WTC11 (cell line): ENCODE measurements at regions not wholly inside any gene's neighbourhood (a gene's known extent, or its start where the extent isn't known, plus 50 kb on each side); places are given as distances from the start of the nearest gene placed in this dataset.

ENCODE experiments used
- ATAC-seq: fragments of 200-7000 bp; cut with Tn5 transposase; 2 replicates; pipeline ENCODE4 v1.10.0; 2021; ENCODE audit warnings: mild to moderate bottlenecking, moderate library complexity
- CTCF ChIA-PET: fragments of 300-600 bp; sonication (Branson Sonifier 250); formaldehyde crosslinking; loops from one replicate; lab custom pipeline; 2021; ENCODE audit warnings: antibody characterized with exemption; lab: Charles Lee
- POLR2A ChIA-PET: fragments of 350-600 bp; sonication (Branson Sonifier 250); formaldehyde crosslinking; loops from one replicate; lab custom pipeline; 2021; ENCODE audit warnings: antibody characterized with exemption; lab: Charles Lee
- DNase-seq: peaks from one replicate; pipeline ENCODE4 v3.0.0; 2021; ENCODE audit warnings: low spot score
- H3K27ac Mint-ChIP-seq: 2 replicates; pipeline ENCODE4 v1.8.0; 2021; ENCODE audit warnings: mixed read lengths
- H3K27me3 Mint-ChIP-seq: 2 replicates; pipeline ENCODE4 v1.8.0; 2021; ENCODE audit warnings: low read depth, mild to moderate bottlenecking, moderate library complexity, mixed read lengths
- H3K36me3 Mint-ChIP-seq: 2 replicates; pipeline ENCODE4 v1.8.0; 2021; ENCODE audit warnings: mixed read lengths
- H3K4me1 Mint-ChIP-seq: 2 replicates; pipeline ENCODE4 v1.8.0; 2022; ENCODE audit warnings: mixed read lengths
- H3K4me3 Mint-ChIP-seq: 2 replicates; pipeline ENCODE4 v1.8.0; 2021; ENCODE audit warnings: mild to moderate bottlenecking, moderate library complexity, mixed read lengths
- H3K9me3 Mint-ChIP-seq: 2 replicates; pipeline ENCODE4 v1.8.0; 2021; ENCODE audit warnings: mixed read lengths
- ATF1 ChIP-seq: sonication (generic); formaldehyde crosslinking; IDR thresholded peaks from 2 replicates; pipeline ENCODE4 v1.8.1; 2023; ENCODE audit warnings: mild to moderate bottlenecking, moderate library complexity, missing genetic modification reagents
- KAT7 ChIP-seq: sonication (generic); formaldehyde crosslinking; IDR thresholded peaks from 2 replicates; pipeline ENCODE4 v1.8.1; 2023; ENCODE audit warnings: missing genetic modification reagents, mild to moderate bottlenecking, borderline replicate concordance
- MYBL2 ChIP-seq: sonication (generic); formaldehyde crosslinking; IDR thresholded peaks from 2 replicates; pipeline ENCODE4 v1.8.1; 2023; ENCODE audit warnings: mild to moderate bottlenecking, moderate library complexity, missing genetic modification reagents
- NFE2L1 ChIP-seq: sonication (generic); formaldehyde crosslinking; IDR thresholded peaks from 2 replicates; pipeline ENCODE4 v1.8.1; 2023; ENCODE audit warnings: missing genetic modification reagents
- NFYB ChIP-seq: sonication (generic); formaldehyde crosslinking; conservative IDR thresholded peaks from 2 replicates; pipeline ENCODE4 v1.8.0; 2022; ENCODE audit warnings: low read depth, missing genetic modification reagents
- RELA ChIP-seq: sonication (generic); formaldehyde crosslinking; IDR thresholded peaks from 2 replicates; pipeline ENCODE4 v1.8.1; 2022; ENCODE audit warnings: missing genetic modification reagents, mild to moderate bottlenecking, borderline replicate concordance
- RORB ChIP-seq: fragments of 250-450 bp; sonication (Bioruptor Pico); IDR thresholded peaks from 2 replicates; pipeline ENCODE4 v1.9.0; 2021; ENCODE audit warnings: mild to moderate bottlenecking
- SOX15 ChIP-seq: fragments of 250-450 bp; sonication (Bioruptor Pico); IDR thresholded peaks from 2 replicates; pipeline ENCODE4 v1.9.0; 2021; ENCODE audit warnings: mild to moderate bottlenecking
- TCF7 ChIP-seq: sonication (generic); formaldehyde crosslinking; IDR thresholded peaks from 2 replicates; pipeline ENCODE4 v1.8.0; 2022; ENCODE audit warnings: mild to moderate bottlenecking, low read depth, missing genetic modification reagents, moderate library complexity
- TEAD4 ChIP-seq: sonication (generic); formaldehyde crosslinking; IDR thresholded peaks from 2 replicates; pipeline ENCODE4 v1.8.0; 2022; ENCODE audit warnings: mild to moderate bottlenecking, missing genetic modification reagents
- TP53 ChIP-seq: sonication (generic); formaldehyde crosslinking; IDR thresholded peaks from 2 replicates; pipeline ENCODE4 v1.8.1; 2023; ENCODE audit warnings: mild to moderate bottlenecking, missing genetic modification reagents
- TF ChIP-seq, protein P1 (sequence below): sonication (generic); formaldehyde crosslinking; IDR thresholded peaks from 2 replicates; pipeline ENCODE4 v1.8.0; 2022; ENCODE audit warnings: mild to moderate bottlenecking, missing genetic modification reagents
- TF ChIP-seq, protein P2 (sequence below): sonication (generic); formaldehyde crosslinking; IDR thresholded peaks from 2 replicates; pipeline ENCODE4 v1.8.0; 2022; ENCODE audit warnings: missing genetic modification reagents
- TF ChIP-seq, protein P3 (sequence below): sonication (generic); formaldehyde crosslinking; IDR thresholded peaks from 2 replicates; pipeline ENCODE4 v1.8.0; 2022; ENCODE audit warnings: mild to moderate bottlenecking, missing genetic modification reagents
- TF ChIP-seq, protein P4 (sequence below): sonication (generic); formaldehyde crosslinking; IDR thresholded peaks from 2 replicates; pipeline ENCODE4 v1.8.1; 2022; ENCODE audit warnings: low read depth, missing genetic modification reagents, borderline replicate concordance
- TF ChIP-seq, protein P5 (sequence below): fragments of 250-450 bp; sonication (Bioruptor Pico); IDR thresholded peaks from 2 replicates; pipeline ENCODE4 v1.8.0; 2021; ENCODE audit warnings: mild to moderate bottlenecking

DNA sequence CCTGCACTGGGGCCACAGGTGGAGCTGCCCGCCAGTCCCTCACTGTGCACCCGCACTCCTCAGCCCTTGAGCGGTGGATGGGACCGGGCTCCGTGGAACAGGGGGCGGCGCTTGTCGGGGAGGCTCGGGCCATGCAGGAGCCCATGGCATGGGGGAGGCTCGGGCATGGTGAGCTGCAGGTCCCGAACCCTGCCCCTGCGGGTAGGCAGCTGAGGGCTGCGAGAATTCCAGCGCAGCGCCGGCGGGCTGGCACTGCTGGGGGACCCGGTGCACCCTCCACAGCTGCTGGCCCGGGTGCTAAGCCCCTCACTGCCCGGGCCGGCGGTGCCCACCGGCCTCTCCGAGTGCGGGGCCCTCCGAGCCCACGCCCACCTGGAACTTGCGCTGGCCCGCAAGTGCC is 877.5 kb upstream of the PCDH9 start:
- no peak overlapping the region for H3K4me3 Mint-ChIP-seq
- H3K4me1 Mint-ChIP-seq: no peaks in the 10 kb centered on the region
- peaks cover 59% of the 10 kb centered on the region for H3K9me3 Mint-ChIP-seq
- H3K27ac Mint-ChIP-seq: no peak overlapping the region
- no peak for DNase-seq
- ATAC-seq: no peak
- TF ChIP-seq RORB: no peak
- TF ChIP-seq, protein P1, sequence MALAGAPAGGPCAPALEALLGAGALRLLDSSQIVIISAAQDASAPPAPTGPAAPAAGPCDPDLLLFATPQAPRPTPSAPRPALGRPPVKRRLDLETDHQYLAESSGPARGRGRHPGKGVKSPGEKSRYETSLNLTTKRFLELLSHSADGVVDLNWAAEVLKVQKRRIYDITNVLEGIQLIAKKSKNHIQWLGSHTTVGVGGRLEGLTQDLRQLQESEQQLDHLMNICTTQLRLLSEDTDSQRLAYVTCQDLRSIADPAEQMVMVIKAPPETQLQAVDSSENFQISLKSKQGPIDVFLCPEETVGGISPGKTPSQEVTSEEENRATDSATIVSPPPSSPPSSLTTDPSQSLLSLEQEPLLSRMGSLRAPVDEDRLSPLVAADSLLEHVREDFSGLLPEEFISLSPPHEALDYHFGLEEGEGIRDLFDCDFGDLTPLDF: no peak
- no peaks in the 10 kb centered on the region for H3K27me3 Mint-ChIP-seq
- CTCF ChIA-PET: no interaction called here
- POLR2A ChIA-PET: no interaction called here
- H3K36me3 Mint-ChIP-seq: peaks cover 38% of the 10 kb centered on the region

DNA sequence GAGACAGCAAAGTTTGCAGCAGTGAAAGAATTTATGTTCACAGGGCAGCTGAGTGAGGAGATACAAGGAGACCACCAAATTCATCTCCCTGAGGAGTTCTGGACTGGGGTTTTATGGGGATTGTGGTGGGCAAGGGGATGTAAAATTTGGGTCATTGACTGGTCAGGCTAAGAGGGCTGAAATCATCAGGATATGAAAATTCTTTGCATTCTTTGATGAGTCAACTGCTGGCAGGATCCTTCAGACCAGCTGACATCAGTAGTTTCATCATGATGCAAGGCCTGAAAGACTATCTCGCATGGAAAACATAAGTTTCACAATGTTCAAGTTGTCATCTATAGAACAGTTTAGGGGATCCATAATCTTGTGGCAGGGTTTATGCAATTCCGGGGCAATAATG is 869.5 kb upstream of the PCDH9 start:
- Mint-ChIP-seq H3K4me1 (no peaks in the 10 kb centered on the region), H3K4me3 (no peak overlapping the region), H3K27me3 (no peaks in the 10 kb centered on the region), H3K27ac (no peak overlapping the region), H3K9me3 (peaks cover 23% of the 10 kb centered on the region), H3K36me3 (no peaks in the 10 kb centered on the region)
- ATAC-seq: no peak
- CTCF ChIA-PET: no interaction called here
- DNase-seq: no peak
- POLR2A ChIA-PET: no interaction called here
- TF ChIP-seq, protein P2, sequence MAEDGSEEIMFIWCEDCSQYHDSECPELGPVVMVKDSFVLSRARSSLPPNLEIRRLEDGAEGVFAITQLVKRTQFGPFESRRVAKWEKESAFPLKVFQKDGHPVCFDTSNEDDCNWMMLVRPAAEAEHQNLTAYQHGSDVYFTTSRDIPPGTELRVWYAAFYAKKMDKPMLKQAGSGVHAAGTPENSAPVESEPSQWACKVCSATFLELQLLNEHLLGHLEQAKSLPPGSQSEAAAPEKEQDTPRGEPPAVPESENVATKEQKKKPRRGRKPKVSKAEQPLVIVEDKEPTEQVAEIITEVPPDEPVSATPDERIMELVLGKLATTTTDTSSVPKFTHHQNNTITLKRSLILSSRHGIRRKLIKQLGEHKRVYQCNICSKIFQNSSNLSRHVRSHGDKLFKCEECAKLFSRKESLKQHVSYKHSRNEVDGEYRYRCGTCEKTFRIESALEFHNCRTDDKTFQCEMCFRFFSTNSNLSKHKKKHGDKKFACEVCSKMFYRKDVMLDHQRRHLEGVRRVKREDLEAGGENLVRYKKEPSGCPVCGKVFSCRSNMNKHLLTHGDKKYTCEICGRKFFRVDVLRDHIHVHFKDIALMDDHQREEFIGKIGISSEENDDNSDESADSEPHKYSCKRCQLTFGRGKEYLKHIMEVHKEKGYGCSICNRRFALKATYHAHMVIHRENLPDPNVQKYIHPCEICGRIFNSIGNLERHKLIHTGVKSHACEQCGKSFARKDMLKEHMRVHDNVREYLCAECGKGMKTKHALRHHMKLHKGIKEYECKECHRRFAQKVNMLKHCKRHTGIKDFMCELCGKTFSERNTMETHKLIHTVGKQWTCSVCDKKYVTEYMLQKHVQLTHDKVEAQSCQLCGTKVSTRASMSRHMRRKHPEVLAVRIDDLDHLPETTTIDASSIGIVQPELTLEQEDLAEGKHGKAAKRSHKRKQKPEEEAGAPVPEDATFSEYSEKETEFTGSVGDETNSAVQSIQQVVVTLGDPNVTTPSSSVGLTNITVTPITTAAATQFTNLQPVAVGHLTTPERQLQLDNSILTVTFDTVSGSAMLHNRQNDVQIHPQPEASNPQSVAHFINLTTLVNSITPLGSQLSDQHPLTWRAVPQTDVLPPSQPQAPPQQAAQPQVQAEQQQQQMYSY (CRISPR knock-in tag): no peak
- TF ChIP-seq, protein P3, sequence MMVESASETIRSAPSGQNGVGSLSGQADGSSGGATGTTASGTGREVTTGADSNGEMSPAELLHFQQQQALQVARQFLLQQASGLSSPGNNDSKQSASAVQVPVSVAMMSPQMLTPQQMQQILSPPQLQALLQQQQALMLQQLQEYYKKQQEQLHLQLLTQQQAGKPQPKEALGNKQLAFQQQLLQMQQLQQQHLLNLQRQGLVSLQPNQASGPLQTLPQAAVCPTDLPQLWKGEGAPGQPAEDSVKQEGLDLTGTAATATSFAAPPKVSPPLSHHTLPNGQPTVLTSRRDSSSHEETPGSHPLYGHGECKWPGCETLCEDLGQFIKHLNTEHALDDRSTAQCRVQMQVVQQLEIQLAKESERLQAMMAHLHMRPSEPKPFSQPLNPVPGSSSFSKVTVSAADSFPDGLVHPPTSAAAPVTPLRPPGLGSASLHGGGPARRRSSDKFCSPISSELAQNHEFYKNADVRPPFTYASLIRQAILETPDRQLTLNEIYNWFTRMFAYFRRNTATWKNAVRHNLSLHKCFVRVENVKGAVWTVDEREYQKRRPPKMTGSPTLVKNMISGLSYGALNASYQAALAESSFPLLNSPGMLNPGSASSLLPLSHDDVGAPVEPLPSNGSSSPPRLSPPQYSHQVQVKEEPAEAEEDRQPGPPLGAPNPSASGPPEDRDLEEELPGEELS (CRISPR knock-in tag): no peak
- no peak for TF ChIP-seq RORB
- no peak for TF ChIP-seq KAT7
- no peak for TF ChIP-seq TP53 (CRISPR knock-in tag)
- no peak for TF ChIP-seq TEAD4
- TF ChIP-seq RELA: no peak
- no peak for TF ChIP-seq NFE2L1 (CRISPR knock-in tag)
- TF ChIP-seq ATF1 (CRISPR knock-in tag): no peak
- no peak for TF ChIP-seq MYBL2
- no peak for TF ChIP-seq NFYB (CRISPR knock-in tag)
- TF ChIP-seq, protein P4, sequence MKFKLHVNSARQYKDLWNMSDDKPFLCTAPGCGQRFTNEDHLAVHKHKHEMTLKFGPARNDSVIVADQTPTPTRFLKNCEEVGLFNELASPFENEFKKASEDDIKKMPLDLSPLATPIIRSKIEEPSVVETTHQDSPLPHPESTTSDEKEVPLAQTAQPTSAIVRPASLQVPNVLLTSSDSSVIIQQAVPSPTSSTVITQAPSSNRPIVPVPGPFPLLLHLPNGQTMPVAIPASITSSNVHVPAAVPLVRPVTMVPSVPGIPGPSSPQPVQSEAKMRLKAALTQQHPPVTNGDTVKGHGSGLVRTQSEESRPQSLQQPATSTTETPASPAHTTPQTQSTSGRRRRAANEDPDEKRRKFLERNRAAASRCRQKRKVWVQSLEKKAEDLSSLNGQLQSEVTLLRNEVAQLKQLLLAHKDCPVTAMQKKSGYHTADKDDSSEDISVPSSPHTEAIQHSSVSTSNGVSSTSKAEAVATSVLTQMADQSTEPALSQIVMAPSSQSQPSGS: no peak
- TF ChIP-seq, protein P5, sequence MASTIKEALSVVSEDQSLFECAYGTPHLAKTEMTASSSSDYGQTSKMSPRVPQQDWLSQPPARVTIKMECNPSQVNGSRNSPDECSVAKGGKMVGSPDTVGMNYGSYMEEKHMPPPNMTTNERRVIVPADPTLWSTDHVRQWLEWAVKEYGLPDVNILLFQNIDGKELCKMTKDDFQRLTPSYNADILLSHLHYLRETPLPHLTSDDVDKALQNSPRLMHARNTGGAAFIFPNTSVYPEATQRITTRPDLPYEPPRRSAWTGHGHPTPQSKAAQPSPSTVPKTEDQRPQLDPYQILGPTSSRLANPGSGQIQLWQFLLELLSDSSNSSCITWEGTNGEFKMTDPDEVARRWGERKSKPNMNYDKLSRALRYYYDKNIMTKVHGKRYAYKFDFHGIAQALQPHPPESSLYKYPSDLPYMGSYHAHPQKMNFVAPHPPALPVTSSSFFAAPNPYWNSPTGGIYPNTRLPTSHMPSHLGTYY (CRISPR knock-in tag): no peak
- TF ChIP-seq SOX15 (CRISPR knock-in tag): no peak
- no peak for TF ChIP-seq TCF7
